ENCODE measurements at regions not wholly inside any gene's neighbourhood (a gene's known extent, or its start where the extent isn't known, plus 50 kb on each side); places are given as distances from the start of the nearest gene placed in this dataset.

GRCh38 chr17:74010903-74011302 lies 192.6 kb upstream of the RPL38 start:
- POLR2A ChIA-PET, result interaction anchor here (0.7 kb wide), 1 partner anchor 93 kb away, joined by 3 read pairs; no protein-coding TSS in a partner anchor
- Histone ChIP-seq H3K4me3 (ENCODE audit: low read length) (no peak overlapping the region), H3K4me1 (ENCODE audit: control insufficient read depth in 2 of 2, insufficient read depth in 2 of 2, low read length in 2 of 2) (peaks cover 0 to 8% of the 10 kb centered on the region in 2 donors), H3K9me3 (ENCODE audit: control insufficient read depth in 2 of 3, low read length in 3 of 3) (no peaks in the 10 kb centered on the region), H3K36me3 (ENCODE audit: control insufficient read depth in 2 of 3, insufficient read depth in 3 of 3, low read length in 3 of 3) (no peaks in the 10 kb centered on the region), H3K27ac (ENCODE audit: low read depth, low read length) (no peak overlapping the region), H3K27me3 (ENCODE audit: control insufficient read depth in 2 of 2, insufficient read depth in 2 of 2, low read length in 2 of 2) (no peaks in the 10 kb centered on the region)
- Mint-ChIP-seq H3K36me3 (peaks cover 0 to 6% (median 0%) of the 10 kb centered on the region in 5 donors), H3K27ac (peak overlapping the region in 8 of 9 donors; percentile 6 to 77 (median 54)), H3K4me1 (peaks cover 10 to 40% (median 16%) of the 10 kb centered on the region in 7 donors), H3K27me3 (peaks cover 0 to 31% (median 6%) of the 10 kb centered on the region in 5 donors), H3K9me3 (peaks cover 0 to 8% (median 0%) of the 10 kb centered on the region in 11 donors), H3K4me3 (peak overlapping the region in 1 of 10 donors; percentile 10)
- CTCF ChIA-PET, result interaction anchor here (0.9 to 1.3 kb wide), 2 partner anchors 11 to 1284 kb away, joined by 3 read pairs; no protein-coding TSS in a partner anchor
- no peak for DNase-seq
- ATAC-seq, result no peak
- intact Hi-C loops (cut with micrococcal nuclease), result no loop called here

- peaks cover 0 to 31% (median 6%) of the 10 kb centered on the region in 5 donors for H3K27me3 Mint-ChIP-seq
- H3K9me3 Mint-ChIP-seq, result peaks cover 0 to 8% (median 0%) of the 10 kb centered on the region in 11 donors
- H3K27ac Mint-ChIP-seq, result peak overlapping the region in 8 of 9 donors; percentile 15 to 92 (median 73)
- H3K4me1 Mint-ChIP-seq, result peaks cover 10 to 40% (median 16%) of the 10 kb centered on the region in 7 donors
- Histone ChIP-seq H3K9me3 (ENCODE audit: control insufficient read depth in 2 of 3, low read length in 3 of 3) (no peaks in the 10 kb centered on the region), H3K4me3 (ENCODE audit: low read length) (no peak overlapping the region), H3K36me3 (ENCODE audit: control insufficient read depth in 2 of 3, insufficient read depth in 3 of 3, low read length in 3 of 3) (no peaks in the 10 kb centered on the region), H3K27me3 (ENCODE audit: control insufficient read depth in 2 of 2, insufficient read depth in 2 of 2, low read length in 2 of 2) (no peaks in the 10 kb centered on the region), H3K4me1 (ENCODE audit: control insufficient read depth in 2 of 2, insufficient read depth in 2 of 2, low read length in 2 of 2) (peaks cover 0 to 8% of the 10 kb centered on the region in 2 donors), H3K27ac (ENCODE audit: low read depth, low read length) (no peak overlapping the region)
- H3K4me3 Mint-ChIP-seq, result peak overlapping the region in 3 of 10 donors; percentile 35 to 39 (median 36)
- H3K36me3 Mint-ChIP-seq, result peaks cover 0 to 6% (median 0%) of the 10 kb centered on the region in 5 donors
- ATAC-seq (no peak), DNase-seq (no peak)
- ChIA-PET CTCF (interaction anchor here (0.6 to 1.5 kb wide), 2 partner anchors 518 to 583 kb away, joined by 3 to 4 read pairs; no protein-coding TSS in a partner anchor), POLR2A (interaction anchor here (0.7 kb wide), 1 partner anchor 700 kb away, joined by 3 read pairs; no protein-coding TSS in a partner anchor)
- intact Hi-C loops (cut with micrococcal nuclease), result no loop called here
These were observed 191.5 kb upstream of the RPL38 start for GRCh38 chr17:74011966-74012365.

GRCh38 chr17:74012465-74012864 lies 191.0 kb upstream of the RPL38 start:
- Histone ChIP-seq H3K4me1 (ENCODE audit: control insufficient read depth in 2 of 2, insufficient read depth in 2 of 2, low read length in 2 of 2) (peaks cover 0 to 8% of the 10 kb centered on the region in 2 donors), H3K9me3 (ENCODE audit: control insufficient read depth in 2 of 3, low read length in 3 of 3) (no peaks in the 10 kb centered on the region), H3K4me3 (ENCODE audit: low read length) (no peak overlapping the region), H3K27me3 (ENCODE audit: control insufficient read depth in 2 of 2, insufficient read depth in 2 of 2, low read length in 2 of 2) (no peaks in the 10 kb centered on the region), H3K36me3 (ENCODE audit: control insufficient read depth in 2 of 3, insufficient read depth in 3 of 3, low read length in 3 of 3) (no peaks in the 10 kb centered on the region), H3K27ac (ENCODE audit: low read depth, low read length) (no peak overlapping the region)
- intact Hi-C loops (cut with micrococcal nuclease), result no loop called here
- Mint-ChIP-seq H3K4me1 (peaks cover 10 to 38% (median 16%) of the 10 kb centered on the region in 7 donors), H3K9me3 (peaks cover 0 to 8% (median 0%) of the 10 kb centered on the region in 11 donors), H3K27ac (peak overlapping the region; percentile 37 to 92 (median 75)), H3K4me3 (peak overlapping the region in 9 of 10 donors; percentile 2 to 67 (median 36)), H3K27me3 (peaks cover 0 to 31% (median 7%) of the 10 kb centered on the region in 5 donors), H3K36me3 (peaks cover 0 to 6% (median 0%) of the 10 kb centered on the region in 5 donors)
- ATAC-seq (peak; percentile 89), DNase-seq (peak in 7 of 9 donors; percentile 48 to 78 (median 74))
- ChIA-PET POLR2A (no interaction called here), CTCF (interaction anchor here (0.6 to 1.5 kb wide), 2 partner anchors 519 to 583 kb away, joined by 3 to 4 read pairs; no protein-coding TSS in a partner anchor)

- no peaks in the 10 kb centered on the region for H3K27me3 ChIP-seq (ENCODE audit: control insufficient read depth in 2 of 2, insufficient read depth in 2 of 2, low read length in 2 of 2)
- ChIA-PET CTCF (no interaction called here), POLR2A (no interaction called here)
- H3K4me3 ChIP-seq (ENCODE audit: low read length), result no peak overlapping the region
- peaks cover 0 to 8% (median 0%) of the 10 kb centered on the region in 11 donors for H3K9me3 Mint-ChIP-seq
- H3K36me3 Mint-ChIP-seq, result peaks cover 0 to 6% (median 0%) of the 10 kb centered on the region in 5 donors
- no peaks in the 10 kb centered on the region for H3K36me3 ChIP-seq (ENCODE audit: control insufficient read depth in 2 of 3, insufficient read depth in 3 of 3, low read length in 3 of 3)
- intact Hi-C loops (cut with micrococcal nuclease), result no loop called here
- H3K4me1 ChIP-seq (ENCODE audit: control insufficient read depth in 2 of 2, insufficient read depth in 2 of 2, low read length in 2 of 2), result peaks cover 0 to 8% of the 10 kb centered on the region in 2 donors
- ATAC-seq, result no peak
- H3K4me3 Mint-ChIP-seq, result no peak overlapping the region
- peaks cover 0 to 17% (median 8%) of the 10 kb centered on the region in 5 donors for H3K27me3 Mint-ChIP-seq
- no peak overlapping the region for H3K27ac Mint-ChIP-seq
- DNase-seq, result no peak
- no peak overlapping the region for H3K27ac ChIP-seq (ENCODE audit: low read depth, low read length)
- H3K4me1 Mint-ChIP-seq, result peaks cover 10 to 34% (median 16%) of the 10 kb centered on the region in 7 donors
- no peaks in the 10 kb centered on the region for H3K9me3 ChIP-seq (ENCODE audit: control insufficient read depth in 2 of 3, low read length in 3 of 3)
These were observed 188.2 kb upstream of the RPL38 start for GRCh38 chr17:74015316-74015715.

- intact Hi-C loops (cut with micrococcal nuclease), result no loop called here
- ChIA-PET POLR2A (no interaction called here), CTCF (no interaction called here)
- Histone ChIP-seq H3K9me3 (ENCODE audit: control insufficient read depth in 2 of 3, low read length in 3 of 3) (no peaks in the 10 kb centered on the region), H3K4me1 (ENCODE audit: control insufficient read depth in 2 of 2, insufficient read depth in 2 of 2, low read length in 2 of 2) (peaks cover 0 to 8% of the 10 kb centered on the region in 2 donors), H3K4me3 (ENCODE audit: low read length) (no peak overlapping the region), H3K27me3 (ENCODE audit: control insufficient read depth in 2 of 2, insufficient read depth in 2 of 2, low read length in 2 of 2) (no peaks in the 10 kb centered on the region), H3K27ac (ENCODE audit: low read depth, low read length) (no peak overlapping the region), H3K36me3 (ENCODE audit: control insufficient read depth in 2 of 3, insufficient read depth in 3 of 3, low read length in 3 of 3) (no peaks in the 10 kb centered on the region)
- DNase-seq (no peak), ATAC-seq (no peak)
- Mint-ChIP-seq H3K4me3 (no peak overlapping the region), H3K36me3 (peaks cover 0 to 6% (median 0%) of the 10 kb centered on the region in 5 donors), H3K4me1 (peaks cover 10 to 27% (median 16%) of the 10 kb centered on the region in 7 donors), H3K27ac (no peak overlapping the region), H3K9me3 (peaks cover 0 to 8% (median 0%) of the 10 kb centered on the region in 11 donors), H3K27me3 (peaks cover 0 to 13% (median 8%) of the 10 kb centered on the region in 5 donors)
These were observed 187.5 kb upstream of the RPL38 start for GRCh38 chr17:74015990-74016389.

GRCh38 chr17:74016461-74016860 lies 187.0 kb upstream of the RPL38 start:
- no peaks in the 10 kb centered on the region for H3K36me3 ChIP-seq (ENCODE audit: control insufficient read depth in 2 of 3, insufficient read depth in 3 of 3, low read length in 3 of 3)
- Mint-ChIP-seq H3K27me3 (peaks cover 0 to 13% (median 8%) of the 10 kb centered on the region in 5 donors), H3K9me3 (peaks cover 0 to 8% (median 0%) of the 10 kb centered on the region in 11 donors), H3K27ac (no peak overlapping the region), H3K4me1 (peaks cover 10 to 25% (median 16%) of the 10 kb centered on the region in 7 donors), H3K4me3 (no peak overlapping the region), H3K36me3 (peaks cover 0 to 6% (median 0%) of the 10 kb centered on the region in 5 donors)
- no peaks in the 10 kb centered on the region for H3K9me3 ChIP-seq (ENCODE audit: control insufficient read depth in 2 of 3, low read length in 3 of 3)
- DNase-seq (no peak), ATAC-seq (no peak)
- H3K4me1 ChIP-seq (ENCODE audit: control insufficient read depth in 2 of 2, insufficient read depth in 2 of 2, low read length in 2 of 2), result peaks cover 0 to 8% of the 10 kb centered on the region in 2 donors
- ChIA-PET CTCF (no interaction called here), POLR2A (no interaction called here)
- no peak overlapping the region for H3K27ac ChIP-seq (ENCODE audit: low read depth, low read length)
- intact Hi-C loops (cut with micrococcal nuclease), result no loop called here
- H3K27me3 ChIP-seq (ENCODE audit: control insufficient read depth in 2 of 2, insufficient read depth in 2 of 2, low read length in 2 of 2), result no peaks in the 10 kb centered on the region
- H3K4me3 ChIP-seq (ENCODE audit: low read length), result no peak overlapping the region
